NCI-H2171 treated with DMSO at 0.1 percent for 48 hours (cell line): ENCODE measurements at regions not wholly inside any gene's neighbourhood (a gene's known extent, or its start where the extent isn't known, plus 50 kb on each side); places are given as distances from the start of the nearest gene placed in this dataset.

Source experiments
- DNase-seq: peaks from one replicate; lab custom pipeline; 2025; lab: John Stamatoyannopoulos, UW

GRCh38 chr1:34478515-34479076, 276.3 kb upstream of the GJB5 start:
- DNase-seq: no peak

- DNase-seq: no peak
Measured at GRCh38 chr1:34479731-34480130, 275.1 kb upstream of the GJB5 start.

DNA sequence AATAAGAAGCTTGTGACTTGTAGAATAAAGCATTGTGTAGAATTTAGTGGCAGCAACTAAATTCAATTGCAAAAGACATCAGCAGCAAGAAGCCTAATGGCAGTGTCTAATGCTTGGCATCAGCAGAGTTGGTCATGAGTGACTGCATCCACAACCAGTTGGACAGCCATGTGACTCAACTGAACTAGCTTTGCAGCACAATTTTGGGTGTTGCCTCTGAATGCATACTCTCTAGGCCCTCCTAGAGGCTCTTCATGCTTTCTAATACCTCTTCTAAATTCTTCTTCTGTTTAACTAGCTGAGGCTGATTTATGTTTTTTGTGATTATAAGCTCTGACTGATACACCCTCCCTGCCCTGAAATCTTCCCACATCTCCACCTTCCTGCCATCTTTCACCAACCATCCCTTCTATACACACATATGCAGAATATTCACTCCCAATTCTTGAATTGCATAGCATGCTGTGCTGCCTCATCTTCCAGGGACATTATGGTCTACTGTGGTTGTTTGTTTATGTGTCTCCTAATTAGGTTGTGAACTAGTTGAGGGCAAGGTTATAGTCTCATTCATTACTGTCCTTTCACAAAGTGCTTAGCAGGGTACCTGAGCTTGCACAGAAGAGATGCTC, 266.7 kb upstream of the GJB5 start:
- DNase-seq: no peak

- DNase-seq: no peak
Measured at GRCh38 chr1:34500451-34500850, 254.4 kb upstream of the GJB5 start.

GRCh38 chr1:34511802-34512201, 243.0 kb upstream of the GJB5 start:
- DNase-seq: no peak

GRCh38 chr1:34518146-34518699, 236.6 kb upstream of the GJB5 start:
- peak; percentile 93 for DNase-seq

GRCh38 chr1:34520111-34520510, 234.7 kb upstream of the GJB5 start:
- DNase-seq: peak; percentile 75

DNA sequence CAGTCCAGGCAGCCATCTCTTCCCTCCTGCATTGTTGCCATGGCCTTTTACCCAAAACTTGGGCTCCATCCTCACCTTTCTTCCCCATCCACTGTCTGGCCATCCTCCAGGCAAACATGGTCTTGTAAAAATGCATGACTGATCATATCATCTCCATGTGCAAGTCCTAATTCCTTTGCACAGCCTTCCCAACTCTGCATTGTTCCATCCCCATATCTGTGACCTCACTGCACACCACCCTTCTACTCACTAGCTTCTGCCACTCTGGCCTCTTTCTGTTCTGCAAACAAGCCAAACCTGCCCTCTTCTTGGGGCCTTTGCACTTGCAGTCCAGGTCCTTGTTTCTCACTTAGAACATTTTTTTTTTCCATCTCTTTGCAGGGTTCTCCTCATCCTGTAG, 230.1 kb upstream of the GJB5 start:
- no peak for DNase-seq

- peak; percentile 6 for DNase-seq
Measured at GRCh38 chr1:34529935-34530859, 224.7 kb upstream of the GJB5 start.

GRCh38 chr1:34532113-34532512, 222.7 kb upstream of the GJB5 start:
- DNase-seq: no peak

- DNase-seq: no peak
Measured at GRCh38 chr1:34538481-34538880, 216.4 kb upstream of the GJB5 start.

DNA sequence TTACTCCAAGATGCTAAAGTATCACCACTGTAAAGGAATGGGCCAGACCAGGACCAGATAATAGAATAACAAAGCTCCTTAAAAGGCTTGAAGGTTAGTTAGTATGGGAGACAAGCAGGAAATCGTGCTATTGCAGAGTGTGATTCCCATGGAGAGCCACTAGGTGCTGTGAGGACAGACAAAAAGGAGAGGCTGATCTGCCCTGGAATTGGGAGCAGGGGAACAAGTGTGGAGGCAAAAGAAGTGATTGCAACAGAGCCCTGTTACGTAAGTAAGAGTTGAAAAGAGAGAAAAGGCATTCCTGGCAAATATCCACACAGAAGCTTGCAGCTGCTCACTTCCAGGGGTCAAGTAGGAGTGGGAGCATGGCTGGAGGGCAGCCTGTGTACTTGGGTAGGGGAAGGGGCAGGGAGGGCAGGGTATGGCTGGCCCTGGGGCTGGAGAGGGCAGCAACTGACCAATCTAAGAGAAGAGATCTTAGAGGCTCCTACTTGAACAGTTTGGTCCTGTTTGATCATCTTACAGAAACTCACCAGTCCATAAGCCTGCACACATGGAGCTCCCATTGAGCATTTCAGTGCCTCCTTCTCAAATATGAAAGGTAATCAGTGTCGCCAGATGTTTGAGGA, 207.7 kb upstream of the GJB5 start:
- peak; percentile 5 for DNase-seq

GRCh38 chr1:34549199-34549598, 205.6 kb upstream of the GJB5 start:
- no peak for DNase-seq

DNA sequence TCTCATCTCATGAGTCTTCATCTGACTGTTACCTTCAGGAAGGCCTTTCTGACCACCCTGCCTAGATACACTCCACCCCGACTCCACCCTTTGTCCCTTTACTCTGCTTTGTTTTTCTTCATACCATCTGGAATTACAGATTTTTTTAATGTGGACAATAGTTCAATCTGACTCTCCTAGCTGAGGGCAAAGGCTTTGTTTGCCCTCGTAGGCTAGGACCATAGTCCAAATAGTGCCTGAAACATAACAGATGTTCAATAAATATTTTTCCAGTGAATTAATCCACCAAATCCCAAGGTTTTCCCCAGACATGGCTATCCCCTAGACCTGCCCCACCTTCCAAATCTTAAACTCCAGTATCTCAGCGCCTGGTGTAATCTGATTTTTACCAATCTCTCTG, 176.5 kb upstream of the GJB5 start:
- DNase-seq: no peak

DNA sequence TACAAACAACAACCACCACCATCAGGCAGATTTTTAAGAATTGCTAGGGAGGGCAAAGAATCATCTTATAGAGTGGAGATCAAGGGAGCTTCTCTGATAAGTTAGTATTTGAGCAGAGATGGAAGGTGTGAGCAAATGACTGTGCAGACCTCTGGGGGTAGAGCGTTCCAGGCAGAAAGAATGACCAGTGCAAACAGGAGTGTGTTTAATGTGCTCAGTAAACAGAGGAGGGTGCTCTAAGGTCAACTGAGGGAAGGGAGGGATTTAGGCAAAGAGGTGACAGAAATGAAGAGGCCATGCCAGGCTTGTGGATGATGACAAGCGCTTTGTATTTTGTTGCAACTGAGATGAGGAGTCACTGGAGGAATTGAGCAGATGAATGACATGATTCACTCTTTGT, 172.5 kb upstream of the GJB5 start:
- DNase-seq: no peak

- no peak for DNase-seq
Measured at GRCh38 chr1:34587761-34588160, 167.1 kb upstream of the GJB5 start.

DNA sequence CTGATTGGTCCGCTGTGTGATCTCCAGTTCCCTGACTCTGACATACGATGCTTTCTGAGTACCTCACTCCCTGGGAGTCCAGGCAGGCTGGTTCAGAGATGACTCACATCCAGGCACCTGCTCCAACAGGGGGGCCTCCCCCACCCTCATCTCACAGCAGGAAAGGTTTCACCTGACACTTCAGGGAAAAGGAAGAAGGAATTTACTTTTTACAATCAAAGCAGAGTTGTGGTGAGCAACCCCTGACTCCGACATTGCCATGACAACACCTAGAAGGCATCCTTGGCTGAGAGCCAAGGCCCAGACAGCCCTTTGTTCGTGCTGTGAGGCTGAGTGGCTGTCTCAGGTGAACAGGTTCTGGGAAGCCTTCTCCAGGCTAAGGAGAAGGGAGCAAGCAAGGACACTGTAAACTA, 164.6 kb upstream of the GJB5 start:
- DNase-seq: peak; percentile 91

- DNase-seq: no peak
Measured at GRCh38 chr1:34591751-34592629, 162.9 kb upstream of the GJB5 start.

- DNase-seq: peak; percentile 62
Measured at GRCh38 chr1:34597877-34598514, 156.9 kb upstream of the GJB5 start.

GRCh38 chr1:34602907-34603306, 151.9 kb upstream of the GJB5 start:
- no peak for DNase-seq

DNA sequence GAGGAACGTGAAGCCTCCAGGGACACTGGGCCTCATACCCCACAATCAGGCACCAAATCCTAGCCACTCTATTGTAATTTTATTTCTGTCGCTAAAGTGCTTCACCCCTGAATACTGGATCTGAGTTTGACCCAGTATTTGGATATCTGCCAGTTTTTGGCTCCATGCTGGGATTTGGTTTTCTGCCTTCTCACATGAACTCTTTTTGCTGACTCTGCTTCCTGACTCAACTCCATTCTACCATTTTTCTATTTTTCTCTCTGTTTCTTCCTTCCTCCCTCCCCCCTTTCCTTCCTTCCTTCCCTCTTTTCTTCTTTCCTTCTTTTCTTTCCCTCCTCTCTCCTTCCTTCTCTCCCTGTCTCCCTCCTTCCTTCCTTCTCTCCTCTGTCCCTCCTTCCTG, 151.3 kb upstream of the GJB5 start:
- no peak for DNase-seq
